K562 (cell line): ENCODE measurements at regions not wholly inside any gene's neighbourhood (a gene's known extent, or its start where the extent isn't known, plus 50 kb on each side); places are given as distances from the start of the nearest gene placed in this dataset.

Experiments used
- COPS2 ChIP-seq: fragments of 450-650 bp; conservative IDR thresholded peaks from 2 replicates; pipeline ENCODE4 v1.6.1; 2016; ENCODE audit warnings: mild to moderate bottlenecking, moderate library complexity
- DNMT1 ChIP-seq: fragments of 450-650 bp; IDR thresholded peaks from 2 replicates; pipeline ENCODE4 v1.6.1; 2016; ENCODE audit warnings: antibody characterized with exemption, mild to moderate bottlenecking
- E4F1 ChIP-seq: fragments of 250-450 bp; sonication (Bioruptor Pico); IDR thresholded peaks from 2 replicates; pipeline ENCODE4 v1.5.0; 2021; ENCODE audit warnings: mild to moderate bottlenecking, borderline replicate concordance
- ETS2 ChIP-seq: IDR thresholded peaks from 2 replicates; pipeline ENCODE4 v1.6.1; 2016; ENCODE audit warnings: borderline replicate concordance, missing genetic modification characterization, mild to moderate bottlenecking, moderate library complexity, missing compliant biosample characterization; ENCODE audit not compliant: poor library complexity, severe bottlenecking
- FOXP4 ChIP-seq: sonication (generic); formaldehyde crosslinking; IDR thresholded peaks from 2 replicates; pipeline ENCODE4 v1.8.0; 2022; ENCODE audit warnings: mild to moderate bottlenecking, missing genetic modification reagents, borderline replicate concordance
- TCF3 ChIP-seq: sonication (generic); formaldehyde crosslinking; IDR thresholded peaks from 2 replicates; pipeline ENCODE4 v1.4.0; 2020; ENCODE audit warnings: mild to moderate bottlenecking, missing genetic modification reagents
- ZNF280A ChIP-seq: fragments of 450-650 bp; IDR thresholded peaks from 2 replicates; pipeline ENCODE4 v1.6.1; 2018; ENCODE audit warnings: mild to moderate bottlenecking, low read depth; ENCODE audit not compliant: partially characterized antibody

- TF ChIP-seq FOXP4 (CRISPR knock-in tag), result no peak
- TF ChIP-seq ETS2 (tag), result no peak
- TF ChIP-seq E4F1, result no peak
- TF ChIP-seq ZNF280A, result no peak
- TF ChIP-seq COPS2, result no peak
- no peak for TF ChIP-seq TCF3 (CRISPR knock-in tag)
- no peak for TF ChIP-seq DNMT1
Observed at GRCh38 chr13:44311011-44311780, 62.4 kb upstream of the SERP2 start (continued).
